OCI-LY7 (cell line): ENCODE measurements at regions not wholly inside any gene's neighbourhood (a gene's known extent, or its start where the extent isn't known, plus 50 kb on each side); places are given as distances from the start of the nearest gene placed in this dataset.

Experiments
- BruUV-seq: library from RNA; stranded (reverse); fragments of 400-500 nt; replicated peaks from 2 replicates; lab custom pipeline; 2021; lab: Mats Ljungman, UMichigan
- CTCF ChIA-PET: fragments of 300-600 bp; sonication (Branson Sonifier 250); formaldehyde crosslinking; loops from one replicate; lab custom pipeline; 2022; ENCODE audit warnings: antibody characterized with exemption; ENCODE audit not compliant: unreplicated experiment; lab: Charles Lee
- POLR2A ChIA-PET: fragments of 300-600 bp; sonication (Branson Sonifier 250); formaldehyde crosslinking; loops from one replicate; lab custom pipeline; 2022; ENCODE audit warnings: antibody characterized with exemption; lab: Charles Lee
- DNase-seq: peaks from one replicate; pipeline ENCODE4 v3.0.0-alpha.2; 2015; ENCODE audit warnings: low spot score
- H2AFZ ChIP-seq: fragments of 200-600 bp; sonication (generic), shearing (Covaris generic); 2 replicates; pipeline ENCODE4 v1.6.1; 2014; ENCODE audit warnings: mild to moderate bottlenecking, antibody characterized with exemption, low read length, moderate library complexity
- H3K27ac ChIP-seq: fragments of 200-600 bp; sonication (generic); 2 replicates; pipeline ENCODE4 v1.5.1; 2014; ENCODE audit warnings: mixed run types, low read depth, mild to moderate bottlenecking, moderate library complexity, low read length, inconsistent platforms; ENCODE audit not compliant: poor library complexity, severe bottlenecking
- H3K36me3 ChIP-seq: fragments of 200-600 bp; sonication (generic); 2 replicates; pipeline ENCODE4 v1.6.1; 2014; ENCODE audit warnings: mild to moderate bottlenecking, antibody characterized with exemption, low read length, moderate library complexity, mixed read lengths; ENCODE audit not compliant: insufficient read depth
- H3K4me1 ChIP-seq: fragments of 200-600 bp; sonication (generic); 2 replicates; pipeline ENCODE4 v1.5.1; 2014; ENCODE audit warnings: mild to moderate bottlenecking, low read length; ENCODE audit not compliant: insufficient read depth, poor library complexity, severe bottlenecking
- H3K4me2 ChIP-seq: fragments of 200-600 bp; sonication (generic); 2 replicates; pipeline ENCODE4 v1.6.1; 2014; ENCODE audit warnings: mild to moderate bottlenecking, low read length
- H3K4me3 ChIP-seq: fragments of 200-600 bp; sonication (generic); 2 replicates; pipeline ENCODE4 v1.5.1; 2014; ENCODE audit warnings: mild to moderate bottlenecking, low read depth, low read length; ENCODE audit not compliant: poor library complexity, severe bottlenecking
- H3K79me2 ChIP-seq: fragments of 200-600 bp; sonication (generic); 2 replicates; pipeline ENCODE4 v1.6.1; 2016; ENCODE audit warnings: low read depth, mild to moderate bottlenecking, low read length, moderate library complexity, mixed read lengths; ENCODE audit not compliant: insufficient read depth
- H3K9me2 ChIP-seq: fragments of 200-600 bp; sonication (generic); 2 replicates; pipeline ENCODE4 v1.6.1; 2016; ENCODE audit warnings: mild to moderate bottlenecking, low read length, mixed read lengths; ENCODE audit not compliant: insufficient read depth
- H3K9me3 ChIP-seq: fragments of 200-600 bp; sonication (generic); 2 replicates; pipeline ENCODE4 v1.6.1; 2014; ENCODE audit warnings: mild to moderate bottlenecking, mixed run types, low read length, mixed read lengths
- H4K20me1 ChIP-seq: fragments of 200-600 bp; sonication (generic); 2 replicates; pipeline ENCODE4 v1.6.1; 2014; ENCODE audit warnings: mild to moderate bottlenecking, antibody characterized with exemption, low read length, moderate library complexity, mixed read lengths; ENCODE audit not compliant: insufficient read depth
- CTCF ChIP-seq: fragments of 200-600 bp; sonication (generic); conservative IDR thresholded peaks from 2 replicates; pipeline ENCODE4 v1.5.1; 2014; ENCODE audit warnings: mild to moderate bottlenecking, antibody characterized with exemption, low read length, moderate library complexity, mixed read lengths
- EZH2phosphoT487 ChIP-seq: fragments of 200-600 bp; sonication (generic); IDR thresholded peaks from 2 replicates; pipeline ENCODE4 v1.6.1; 2018; ENCODE audit warnings: low read depth, borderline replicate concordance, mild to moderate bottlenecking, mixed run types, antibody characterized with exemption, low read length, moderate library complexity, mixed read lengths
- intact Hi-C: fragments of 100-400 bp; cut with micrococcal nuclease; formaldehyde crosslinking; loops from one replicate; pipeline ENCODE4 v1.10.0; 2022; ENCODE audit not compliant: unreplicated experiment

GRCh38 chr17:77781536-77781935 lies 177.0 kb upstream of the TNRC6C start:
- no peaks in the 10 kb centered on the region for H3K36me3 ChIP-seq
- no peaks in the 10 kb centered on the region for H3K4me1 ChIP-seq
- H4K20me1 ChIP-seq, result no peaks in the 10 kb centered on the region
- DNase-seq, result no peak
- no TSS peak for BruUV-seq
- no peak overlapping the region for H2AFZ ChIP-seq
- TF ChIP-seq CTCF, result no peak
- H3K79me2 ChIP-seq, result no peaks in the 10 kb centered on the region
- no peaks in the 10 kb centered on the region for H3K9me3 ChIP-seq
- no peak overlapping the region for H3K4me3 ChIP-seq
- H3K9me2 ChIP-seq, result no peaks in the 10 kb centered on the region
- H3K4me2 ChIP-seq, result no peak overlapping the region
- CTCF ChIA-PET, result no interaction called here
- H3K27ac ChIP-seq, result no peak overlapping the region
- intact Hi-C loops, result no loop called here
- POLR2A ChIA-PET, result interaction anchor here (0.9 kb wide), 1 partner anchor 177 kb away, joined by 3 read pairs; the partner anchor contains the start of gene TNRC6C

- Histone ChIP-seq H3K9me2 (no peaks in the 10 kb centered on the region), H3K36me3 (no peaks in the 10 kb centered on the region), H3K79me2 (no peaks in the 10 kb centered on the region), H3K27ac (no peak overlapping the region), H4K20me1 (no peaks in the 10 kb centered on the region), H2AFZ (no peak overlapping the region), H3K4me1 (no peaks in the 10 kb centered on the region), H3K4me3 (no peak overlapping the region), H3K4me2 (no peak overlapping the region), H3K9me3 (no peaks in the 10 kb centered on the region)
- ChIA-PET CTCF (no interaction called here), POLR2A (interaction anchor here (0.9 kb wide), 1 partner anchor 176 kb away, joined by 3 read pairs; the partner anchor contains the start of gene TNRC6C)
- intact Hi-C loops, result no loop called here
- no peak for TF ChIP-seq EZH2phosphoT487
- no peak for TF ChIP-seq CTCF
- DNase-seq, result no peak
- BruUV-seq, result no TSS peak
These were observed 176.3 kb upstream of the TNRC6C start for GRCh38 chr17:77782201-77782600.

- CTCF ChIA-PET, result no interaction called here
- no peak for TF ChIP-seq CTCF
- no peak for TF ChIP-seq EZH2phosphoT487
- no peaks in the 10 kb centered on the region for H4K20me1 ChIP-seq
- no peaks in the 10 kb centered on the region for H3K4me1 ChIP-seq
- H3K9me3 ChIP-seq, result no peaks in the 10 kb centered on the region
- H3K27ac ChIP-seq, result no peak overlapping the region
- H3K36me3 ChIP-seq, result no peaks in the 10 kb centered on the region
- no peak overlapping the region for H2AFZ ChIP-seq
- no peak overlapping the region for H3K4me3 ChIP-seq
- no peak overlapping the region for H3K4me2 ChIP-seq
- DNase-seq, result no peak
- H3K9me2 ChIP-seq, result no peaks in the 10 kb centered on the region
- intact Hi-C loops, result no loop called here
- no TSS peak for BruUV-seq
- POLR2A ChIA-PET, result interaction anchor here (0.9 kb wide), 1 partner anchor 176 kb away, joined by 3 read pairs; the partner anchor contains the start of gene TNRC6C
- H3K79me2 ChIP-seq, result no peaks in the 10 kb centered on the region
These were observed 175.9 kb upstream of the TNRC6C start for GRCh38 chr17:77782611-77783010.
